GM18873 (cell line): ENCODE measurements at regions not wholly inside any gene's neighbourhood (a gene's known extent, or its start where the extent isn't known, plus 50 kb on each side); places are given as distances from the start of the nearest gene placed in this dataset.

Experiments used
- ATAC-seq: cut with Tn5 transposase; IDR thresholded peaks from one replicate; pipeline ENCODE4 v1.9.1; 2021; ENCODE audit warnings: mild to moderate bottlenecking, moderate library complexity, moderate number of reproducible peaks; ENCODE audit not compliant: unreplicated experiment, low FRiP score

- ATAC-seq = no peak
Observed at GRCh38 chr13:106310291-106310865, 225.1 kb downstream of the EFNB2 start.

GRCh38 chr13:106306748-106307277, 228.6 kb downstream of the EFNB2 start:
- no peak for ATAC-seq

- ATAC-seq = no peak
Observed at GRCh38 chr13:106302843-106303242, 232.6 kb downstream of the EFNB2 start.

GRCh38 chr13:106302011-106302410, 233.5 kb downstream of the EFNB2 start:
- no peak for ATAC-seq

GRCh38 chr13:106299621-106300020, 235.8 kb downstream of the EFNB2 start:
- no peak for ATAC-seq

- no peak for ATAC-seq
Observed at GRCh38 chr13:106297283-106297682, 238.2 kb downstream of the EFNB2 start.

- ATAC-seq = no peak
Observed at GRCh38 chr13:106296723-106297122, 238.7 kb downstream of the EFNB2 start.

GRCh38 chr13:106295971-106296370, 239.5 kb downstream of the EFNB2 start:
- no peak for ATAC-seq

GRCh38 chr13:106291006-106291405, 244.5 kb downstream of the EFNB2 start:
- no peak for ATAC-seq

GRCh38 chr13:106287351-106287750, 248.1 kb downstream of the EFNB2 start:
- no peak for ATAC-seq

- no peak for ATAC-seq
Observed at GRCh38 chr13:106286811-106287210, 248.7 kb downstream of the EFNB2 start.

- no peak for ATAC-seq
Observed at GRCh38 chr13:106284358-106284757, 251.1 kb downstream of the EFNB2 start.

- ATAC-seq = no peak
Observed at GRCh38 chr13:106281426-106281825, 254.0 kb downstream of the EFNB2 start.

GRCh38 chr13:106277484-106278154, 257.8 kb downstream of the EFNB2 start:
- ATAC-seq = no peak

- no peak for ATAC-seq
Observed at GRCh38 chr13:106276876-106277275, 258.6 kb downstream of the EFNB2 start.

- no peak for ATAC-seq
Observed at GRCh38 chr13:106275446-106276032, 259.9 kb downstream of the EFNB2 start.

GRCh38 chr13:106274551-106275203, 260.8 kb downstream of the EFNB2 start:
- no peak for ATAC-seq

- ATAC-seq = no peak
Observed at GRCh38 chr13:106263801-106264200, 271.7 kb downstream of the EFNB2 start.

- ATAC-seq = no peak
Observed at GRCh38 chr13:106262886-106263285, 272.6 kb downstream of the EFNB2 start.

- ATAC-seq = no peak
Observed at GRCh38 chr13:106261450-106261849, 274.0 kb downstream of the EFNB2 start.

- no peak for ATAC-seq
Observed at GRCh38 chr13:106260352-106260751, 275.1 kb downstream of the EFNB2 start.
